GM23338 (cell line): ENCODE measurements at regions not wholly inside any gene's neighbourhood (a gene's known extent, or its start where the extent isn't known, plus 50 kb on each side); places are given as distances from the start of the nearest gene placed in this dataset.

ENCODE experiments used
- ATAC-seq: fragments of 200-7000 bp; cut with Tn5 transposase; 3 replicates; pipeline ENCODE4 v1.9.1; 2020
- DNase-seq: peaks from one replicate; pipeline ENCODE4 v3.0.0-alpha.2; 2015; ENCODE audit warnings: low spot score
- H2AFZ ChIP-seq: fragments of 200-600 bp; sonication (generic); 2 replicates; pipeline ENCODE4 v1.8.0; 2016; ENCODE audit warnings: antibody characterized with exemption, mild to moderate bottlenecking, moderate library complexity
- H3F3A ChIP-seq: fragments of 200-600 bp; sonication (generic); replicated peaks from 2 replicates; pipeline ENCODE4 v1.8.0; 2017; ENCODE audit warnings: antibody characterized with exemption, mixed run types, low read depth
- H3K27ac ChIP-seq: fragments of 200-600 bp; sonication (generic); 2 replicates; pipeline ENCODE4 v1.6.1; 2016; ENCODE audit warnings: low read depth
- H3K27me3 ChIP-seq: fragments of 200-600 bp; sonication (generic); 2 replicates; pipeline ENCODE4 v1.8.0; 2016; ENCODE audit warnings: mild to moderate bottlenecking, mixed run types, moderate library complexity; ENCODE audit not compliant: insufficient read depth
- H3K36me3 ChIP-seq: fragments of 200-600 bp; sonication (generic); 2 replicates; pipeline ENCODE4 v1.8.0; 2016; ENCODE audit warnings: mild to moderate bottlenecking; ENCODE audit not compliant: insufficient read depth
- H3K4me1 ChIP-seq: fragments of 200-600 bp; sonication (generic); 2 replicates; pipeline ENCODE4 v1.8.0; 2016; ENCODE audit warnings: mild to moderate bottlenecking, moderate library complexity; ENCODE audit not compliant: insufficient read depth
- H3K4me2 ChIP-seq: fragments of 200-600 bp; sonication (generic); 2 replicates; pipeline ENCODE4 v1.7.1; 2017; ENCODE audit warnings: mixed run types
- H3K4me3 ChIP-seq: fragments of 200-600 bp; sonication (generic); 2 replicates; pipeline ENCODE4 v1.6.1; 2016; ENCODE audit warnings: mixed run types
- H3K79me2 ChIP-seq: fragments of 200-600 bp; sonication (generic); replicated peaks from 2 replicates; pipeline ENCODE4 v1.8.0; 2017; ENCODE audit warnings: mild to moderate bottlenecking; ENCODE audit not compliant: insufficient read depth
- H3K9me2 ChIP-seq: fragments of 200-600 bp; sonication (generic); 2 replicates; pipeline ENCODE4 v1.8.0; 2017; ENCODE audit not compliant: insufficient read depth
- H4K20me1 ChIP-seq: fragments of 200-600 bp; sonication (generic); replicated peaks from 2 replicates; pipeline ENCODE4 v1.8.0; 2017; ENCODE audit warnings: mild to moderate bottlenecking; ENCODE audit not compliant: insufficient read depth
- H3K27ac Mint-ChIP-seq: 2 replicates; pipeline ENCODE4 v1.8.0; 2020; ENCODE audit warnings: inconsistent platforms, mild to moderate bottlenecking, moderate library complexity, mixed read lengths
- H3K27me3 Mint-ChIP-seq: 3 replicates; pipeline ENCODE4 v1.8.0; 2022; ENCODE audit warnings: low read depth, mild to moderate bottlenecking, moderate library complexity, mixed read lengths, inconsistent platforms; ENCODE audit not compliant: insufficient read depth, poor library complexity
- H3K36me3 Mint-ChIP-seq: 3 replicates; pipeline ENCODE4 v1.8.0; 2021; ENCODE audit warnings: low read depth, mild to moderate bottlenecking, inconsistent platforms, moderate library complexity, mixed read lengths
- H3K4me1 Mint-ChIP-seq: 3 replicates; pipeline ENCODE4 v1.8.0; 2020; ENCODE audit warnings: mild to moderate bottlenecking, inconsistent platforms, mixed read lengths
- H3K4me3 Mint-ChIP-seq: 3 replicates; pipeline ENCODE4 v1.8.0; 2021; ENCODE audit warnings: moderate library complexity, mild to moderate bottlenecking, inconsistent platforms, mixed read lengths
- H3K9me3 Mint-ChIP-seq: 3 replicates; pipeline ENCODE4 v1.8.0; 2020; ENCODE audit warnings: moderate library complexity, mild to moderate bottlenecking, inconsistent platforms, mixed read lengths
- CREB1 ChIP-seq: fragments of 250-450 bp; sonication (Bioruptor Pico); IDR thresholded peaks from 2 replicates; pipeline ENCODE4 v1.5.0; 2020; ENCODE audit warnings: low read depth, mild to moderate bottlenecking, moderate library complexity
- CTCF ChIP-seq, 2 experiments: fragments of 200-600 bp in 1 of 2; sonication (generic) in 1 of 2; conservative IDR thresholded peaks; 2 replicates each; pipeline versions ENCODE4 v1.5.1 to v1.6.1; 2016 to 2017; ENCODE audit warnings: antibody characterized with exemption in 2 of 2, low read depth in 2 of 2, mild to moderate bottlenecking in 2 of 2, moderate library complexity in 1 of 2
- ETS1 ChIP-seq: IDR thresholded peaks from 2 replicates; pipeline ENCODE4 v1.6.1; 2016; ENCODE audit warnings: antibody characterized with exemption
- EZH2 ChIP-seq: fragments of 200-600 bp; sonication (generic); IDR thresholded peaks from one replicate; pipeline ENCODE4 v1.8.0; 2017; ENCODE audit warnings: antibody characterized with exemption, mild to moderate bottlenecking, low read depth; ENCODE audit not compliant: unreplicated experiment
- EZH2phosphoT487 ChIP-seq: fragments of 200-600 bp; sonication (generic); IDR thresholded peaks from one replicate; pipeline ENCODE4 v1.8.1; 2018; ENCODE audit warnings: antibody characterized with exemption; ENCODE audit not compliant: unreplicated experiment
- NANOG ChIP-seq: IDR thresholded peaks from 2 replicates; pipeline ENCODE4 v1.6.1; 2016; ENCODE audit warnings: antibody characterized with exemption, borderline replicate concordance
- POLR2AphosphoS5 ChIP-seq: IDR thresholded peaks from 2 replicates; pipeline ENCODE4 v1.6.1; 2016; ENCODE audit warnings: antibody characterized with exemption, low read depth
- STAT1 ChIP-seq: IDR thresholded peaks from one replicate; pipeline ENCODE4 v1.6.1; 2016; ENCODE audit warnings: antibody characterized with exemption; ENCODE audit not compliant: unreplicated experiment
- ZNF114 ChIP-seq: fragments of 250-450 bp; sonication (Bioruptor Pico); IDR thresholded peaks from 2 replicates; pipeline ENCODE4 v1.5.0; 2020; ENCODE audit warnings: mild to moderate bottlenecking, moderate library complexity
- ZNF331 ChIP-seq: fragments of 250-450 bp; sonication (Bioruptor Pico); IDR thresholded peaks from 2 replicates; pipeline ENCODE4 v1.5.0; 2020; ENCODE audit warnings: low read depth, mild to moderate bottlenecking, moderate library complexity
- ZNF462 ChIP-seq: fragments of 250-450 bp; sonication (Bioruptor Pico); IDR thresholded peaks from 2 replicates; pipeline ENCODE4 v1.5.0; 2020; ENCODE audit warnings: mild to moderate bottlenecking, moderate library complexity

GRCh38 chr22:22085702-22086500 lies 103.3 kb upstream of the TOP3B start (continued):
- TF ChIP-seq CTCF (conservative IDR thresholded peaks at IDR 0.05; ENCODE audit: low read depth in 2 of 2) (no peak), ZNF462 (CRISPR knock-in tag) (no peak), EZH2 (no peak)

- H3K27me3 ChIP-seq, result peaks cover 100% of the 10 kb centered on the region
- H4K20me1 ChIP-seq, result no peaks in the 10 kb centered on the region; the same call in 1 of the 2 replicates
- H3K4me3 ChIP-seq, result no peak overlapping the region
- H2AFZ ChIP-seq, result no peak overlapping the region
- H3K36me3 Mint-ChIP-seq, result no peaks in the 10 kb centered on the region
- ATAC-seq (no peak), DNase-seq (no peak)
- no peaks in the 10 kb centered on the region for H3K4me1 Mint-ChIP-seq
- H3K9me3 Mint-ChIP-seq, result no peaks in the 10 kb centered on the region
- H3K36me3 ChIP-seq, result no peaks in the 10 kb centered on the region
- no peaks in the 10 kb centered on the region for H3K9me2 ChIP-seq
- no peak overlapping the region for H3K4me3 Mint-ChIP-seq
- H3K27ac Mint-ChIP-seq, result no peak overlapping the region
- no peak overlapping the region for H3K27ac ChIP-seq
- H3K4me2 ChIP-seq, result no peak overlapping the region
- H3F3A ChIP-seq, result no peaks in the 10 kb centered on the region
- H3K79me2 ChIP-seq, result no peaks in the 10 kb centered on the region
- H3K27me3 Mint-ChIP-seq, result peaks cover 100% of the 10 kb centered on the region
- no peaks in the 10 kb centered on the region for H3K4me1 ChIP-seq
- no peak for TF ChIP-seq STAT1
- TF ChIP-seq ZNF331 (CRISPR knock-in tag), result no peak
- no peak for TF ChIP-seq ETS1
- TF ChIP-seq NANOG, result no peak
- no peak for TF ChIP-seq CREB1
- no peak for TF ChIP-seq POLR2AphosphoS5
- TF ChIP-seq ZNF114 (CRISPR knock-in tag), result no peak
- no peak for TF ChIP-seq EZH2
- no peak for TF ChIP-seq EZH2phosphoT487
Observed at GRCh38 chr22:22084089-22084711, 101.6 kb upstream of the TOP3B start.
